ENCODE measurements at regions not wholly inside any gene's neighbourhood (a gene's known extent, or its start where the extent isn't known, plus 50 kb on each side); places are given as distances from the start of the nearest gene placed in this dataset.

DNA sequence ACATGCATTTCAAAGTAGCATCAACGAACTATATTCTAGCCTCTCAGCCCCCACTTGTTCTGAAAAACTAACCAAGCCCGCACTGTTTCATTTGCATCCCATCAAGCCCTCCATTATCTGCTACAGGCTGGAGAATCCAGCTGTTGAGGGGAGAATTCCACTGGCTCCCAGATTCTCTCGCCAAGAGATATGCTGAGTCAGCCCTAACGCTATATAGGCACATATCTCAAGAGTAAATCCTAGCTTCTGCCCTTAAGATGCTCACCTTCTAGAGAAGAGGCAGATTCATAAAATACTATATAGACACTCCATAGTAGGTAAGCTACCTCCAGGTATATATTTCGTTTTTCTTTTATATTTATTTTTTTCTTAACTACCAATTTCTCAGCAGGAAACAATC, 266.4 kb upstream of the TARS1 start:
- Histone ChIP-seq H3K27ac (ENCODE audit: low read length) (no peak overlapping the region), H3K9me3 (ENCODE audit: control insufficient read depth, insufficient read depth, low read length) (no peaks in the 10 kb centered on the region), H3K4me3 (ENCODE audit: low read length) (no peak overlapping the region), H3K36me3 (ENCODE audit: control insufficient read depth, insufficient read depth, low read length) (no peaks in the 10 kb centered on the region), H3K4me1 (ENCODE audit: control insufficient read depth, insufficient read depth, low read length) (no peaks in the 10 kb centered on the region), H3K27me3 (ENCODE audit: control insufficient read depth, insufficient read depth, low read length) (no peaks in the 10 kb centered on the region)
- H3K4me1 Mint-ChIP-seq = no peaks in the 10 kb centered on the region
- H3K4me3 Mint-ChIP-seq = no peak overlapping the region
- peaks cover 13% of the 10 kb centered on the region for H3K36me3 Mint-ChIP-seq
- TF ChIP-seq, protein P1, sequence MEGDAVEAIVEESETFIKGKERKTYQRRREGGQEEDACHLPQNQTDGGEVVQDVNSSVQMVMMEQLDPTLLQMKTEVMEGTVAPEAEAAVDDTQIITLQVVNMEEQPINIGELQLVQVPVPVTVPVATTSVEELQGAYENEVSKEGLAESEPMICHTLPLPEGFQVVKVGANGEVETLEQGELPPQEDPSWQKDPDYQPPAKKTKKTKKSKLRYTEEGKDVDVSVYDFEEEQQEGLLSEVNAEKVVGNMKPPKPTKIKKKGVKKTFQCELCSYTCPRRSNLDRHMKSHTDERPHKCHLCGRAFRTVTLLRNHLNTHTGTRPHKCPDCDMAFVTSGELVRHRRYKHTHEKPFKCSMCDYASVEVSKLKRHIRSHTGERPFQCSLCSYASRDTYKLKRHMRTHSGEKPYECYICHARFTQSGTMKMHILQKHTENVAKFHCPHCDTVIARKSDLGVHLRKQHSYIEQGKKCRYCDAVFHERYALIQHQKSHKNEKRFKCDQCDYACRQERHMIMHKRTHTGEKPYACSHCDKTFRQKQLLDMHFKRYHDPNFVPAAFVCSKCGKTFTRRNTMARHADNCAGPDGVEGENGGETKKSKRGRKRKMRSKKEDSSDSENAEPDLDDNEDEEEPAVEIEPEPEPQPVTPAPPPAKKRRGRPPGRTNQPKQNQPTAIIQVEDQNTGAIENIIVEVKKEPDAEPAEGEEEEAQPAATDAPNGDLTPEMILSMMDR (IDR thresholded peaks at IDR 0.05) = no peak
- no peak for ATAC-seq
- H3K27me3 Mint-ChIP-seq (ENCODE audit: low read depth in 2 of 2) = no peaks in the 10 kb centered on the region
- 92% methylated on average over 4 of the region's 5 CpGs for WGBS (ENCODE audit: insufficient coverage)
- intact Hi-C loops (cut with micrococcal nuclease) = no loop called here
- DNase-seq = no peak
- no peak overlapping the region for H3K27ac Mint-ChIP-seq
- peaks cover 7 to 10% of the 10 kb centered on the region in 2 donors for H3K9me3 Mint-ChIP-seq

DNA sequence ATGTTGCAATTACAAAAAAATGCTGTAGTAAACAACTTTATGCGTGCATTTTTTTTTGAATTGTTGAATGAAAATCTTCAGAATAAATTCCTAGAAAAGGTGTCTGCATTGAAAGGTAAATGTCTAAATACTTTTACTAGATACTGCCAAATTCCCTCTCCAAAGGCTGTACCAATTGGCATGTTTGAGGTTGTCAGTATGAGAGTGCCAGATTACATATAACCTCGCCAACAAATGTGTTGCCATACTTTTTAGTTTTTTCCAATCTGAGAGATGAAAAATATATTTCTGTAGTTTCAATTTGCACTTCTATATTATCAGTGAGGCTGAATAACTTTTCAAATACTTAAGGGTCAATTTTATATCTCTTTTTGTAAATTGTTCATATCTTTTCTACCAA, 261.5 kb upstream of the TARS1 start:
- Mint-ChIP-seq H3K4me1 (peaks cover 0 to 7% of the 10 kb centered on the region in 2 donors), H3K9me3 (peaks cover 0 to 2% of the 10 kb centered on the region in 2 donors), H3K27me3 (ENCODE audit: low read depth in 2 of 2) (no peaks in the 10 kb centered on the region), H3K27ac (no peak overlapping the region), H3K4me3 (no peak overlapping the region), H3K36me3 (no peaks in the 10 kb centered on the region)
- no peaks in the 10 kb centered on the region for H3K27me3 ChIP-seq (ENCODE audit: control insufficient read depth, insufficient read depth, low read length)
- H3K4me1 ChIP-seq (ENCODE audit: control insufficient read depth, insufficient read depth, low read length) = no peaks in the 10 kb centered on the region
- no peak overlapping the region for H3K4me3 ChIP-seq (ENCODE audit: low read length)
- no CpG with 5 or more reads among the region's 2 CpGs for WGBS (ENCODE audit: insufficient coverage)
- no peaks in the 10 kb centered on the region for H3K36me3 ChIP-seq (ENCODE audit: control insufficient read depth, insufficient read depth, low read length)
- no peaks in the 10 kb centered on the region for H3K9me3 ChIP-seq (ENCODE audit: control insufficient read depth, insufficient read depth, low read length)
- no peak for ATAC-seq
- intact Hi-C loops (cut with micrococcal nuclease) = no loop called here
- TF ChIP-seq, protein P1 (IDR thresholded peaks at IDR 0.05) = no peak
- no peak for DNase-seq
- no peak overlapping the region for H3K27ac ChIP-seq (ENCODE audit: low read length)

DNA sequence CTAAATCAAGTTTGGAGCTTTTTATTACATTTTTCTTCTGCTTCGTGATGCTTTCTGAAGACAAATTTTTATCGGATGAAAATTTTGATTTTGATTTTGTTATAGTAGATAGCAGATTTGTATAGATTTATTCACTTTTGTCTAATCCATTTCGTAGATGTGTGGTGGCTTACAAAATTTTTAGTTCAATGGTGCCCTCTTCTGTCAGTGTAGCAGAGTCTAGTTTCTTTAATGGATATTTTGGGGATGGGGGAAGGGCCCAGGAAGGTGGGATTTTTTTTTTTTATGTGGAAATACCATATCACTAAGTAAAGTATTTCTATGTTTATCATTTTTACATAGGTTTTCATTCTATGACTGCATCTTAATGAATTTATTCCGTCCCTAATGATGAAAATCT, 259.9 kb upstream of the TARS1 start:
- intact Hi-C loops (cut with micrococcal nuclease) = no loop called here
- Mint-ChIP-seq H3K27me3 (ENCODE audit: low read depth in 2 of 2) (no peaks in the 10 kb centered on the region), H3K27ac (no peak overlapping the region), H3K9me3 (peaks cover 2% of the 10 kb centered on the region in 2 donors), H3K4me3 (no peak overlapping the region), H3K4me1 (peaks cover 0 to 7% of the 10 kb centered on the region in 2 donors), H3K36me3 (no peaks in the 10 kb centered on the region)
- no peak overlapping the region for H3K4me3 ChIP-seq (ENCODE audit: low read length)
- no peak for ATAC-seq
- no peaks in the 10 kb centered on the region for H3K4me1 ChIP-seq (ENCODE audit: control insufficient read depth, insufficient read depth, low read length)
- H3K27me3 ChIP-seq (ENCODE audit: control insufficient read depth, insufficient read depth, low read length) = no peaks in the 10 kb centered on the region
- TF ChIP-seq, protein P1 (IDR thresholded peaks at IDR 0.05) = no peak
- WGBS (ENCODE audit: insufficient coverage) = 89% methylated on average over 3 of the region's 4 CpGs
- H3K36me3 ChIP-seq (ENCODE audit: control insufficient read depth, insufficient read depth, low read length) = no peaks in the 10 kb centered on the region
- no peak overlapping the region for H3K27ac ChIP-seq (ENCODE audit: low read length)
- DNase-seq = no peak
- no peaks in the 10 kb centered on the region for H3K9me3 ChIP-seq (ENCODE audit: control insufficient read depth, insufficient read depth, low read length)

DNA sequence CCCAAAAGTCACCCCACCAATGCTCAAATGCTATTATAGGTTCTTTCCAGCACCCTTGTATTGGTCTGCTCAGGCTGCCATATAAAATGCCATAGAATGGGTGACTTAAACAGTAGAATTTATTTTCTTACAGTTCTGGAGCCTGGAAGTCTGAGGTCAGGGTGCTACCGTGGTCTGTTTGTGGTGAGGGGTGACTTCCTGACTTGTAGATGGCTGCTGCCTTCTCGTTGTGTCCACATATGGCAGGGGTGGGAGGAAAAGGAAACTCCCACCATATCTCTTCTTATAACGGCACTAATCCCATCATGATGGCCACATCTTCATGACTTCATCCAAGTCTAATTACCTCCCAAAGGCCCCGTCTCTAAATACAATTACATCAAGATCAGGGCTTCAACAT, 257.8 kb upstream of the TARS1 start:
- peaks cover 0 to 7% of the 10 kb centered on the region in 2 donors for H3K4me1 Mint-ChIP-seq
- no peak for DNase-seq
- no peak for ATAC-seq
- no peak overlapping the region for H3K27ac ChIP-seq (ENCODE audit: low read length)
- H3K27ac Mint-ChIP-seq = no peak overlapping the region
- no peaks in the 10 kb centered on the region for H3K36me3 Mint-ChIP-seq
- H3K4me1 ChIP-seq (ENCODE audit: control insufficient read depth, insufficient read depth, low read length) = no peaks in the 10 kb centered on the region
- no peaks in the 10 kb centered on the region for H3K36me3 ChIP-seq (ENCODE audit: control insufficient read depth, insufficient read depth, low read length)
- intact Hi-C loops (cut with micrococcal nuclease) = no loop called here
- no peaks in the 10 kb centered on the region for H3K27me3 Mint-ChIP-seq (ENCODE audit: low read depth in 2 of 2)
- H3K9me3 Mint-ChIP-seq = peaks cover 2 to 4% of the 10 kb centered on the region in 2 donors
- no peaks in the 10 kb centered on the region for H3K27me3 ChIP-seq (ENCODE audit: control insufficient read depth, insufficient read depth, low read length)
- no peak overlapping the region for H3K4me3 Mint-ChIP-seq
- TF ChIP-seq, protein P1 (IDR thresholded peaks at IDR 0.05) = no peak
- H3K4me3 ChIP-seq (ENCODE audit: low read length) = no peak overlapping the region
- H3K9me3 ChIP-seq (ENCODE audit: control insufficient read depth, insufficient read depth, low read length) = no peaks in the 10 kb centered on the region
- 35% methylated on average over 3 of the region's 4 CpGs for WGBS (ENCODE audit: insufficient coverage)

All from natural killer cell (primary cell).